PC-9 (cell line): ENCODE measurements at regions not wholly inside any gene's neighbourhood (a gene's known extent, or its start where the extent isn't known, plus 50 kb on each side); places are given as distances from the start of the nearest gene placed in this dataset.

ENCODE experiments used
- EZH2 ChIP-seq: fragments of 200-600 bp; sonication (generic); IDR thresholded peaks from 2 replicates; pipeline ENCODE4 v1.8.0; 2017; ENCODE audit warnings: antibody characterized with exemption, low read depth
- TF ChIP-seq, protein P1 (sequence below): fragments of 200-600 bp; sonication (generic); conservative IDR thresholded peaks from 2 replicates; pipeline ENCODE4 v1.6.1; 2017; ENCODE audit warnings: mixed run types, antibody characterized with exemption, mild to moderate bottlenecking, moderate library complexity

DNA sequence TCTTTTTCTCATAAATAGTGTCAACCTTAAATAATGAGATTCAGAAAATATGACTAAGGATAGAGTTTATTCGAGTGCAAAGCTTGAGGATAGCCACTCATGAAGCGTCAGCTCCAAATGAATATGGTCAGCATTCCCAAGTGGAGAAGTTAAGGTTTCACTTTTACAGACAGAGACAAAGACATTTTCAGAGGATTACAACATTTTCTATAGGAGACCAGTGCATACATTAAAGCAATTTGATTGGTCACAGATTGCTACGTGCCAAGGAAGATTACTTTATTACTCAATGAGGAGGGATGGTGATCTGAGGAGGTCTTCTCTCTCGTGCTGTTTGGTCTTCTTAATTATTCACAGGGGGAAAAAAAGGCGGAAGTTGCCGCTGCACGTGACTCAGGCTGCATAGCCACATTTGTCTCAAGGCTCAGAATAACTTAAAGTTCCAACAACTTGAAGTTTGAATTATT, 60.1 kb upstream of the SPATA31C2 start:
- TF ChIP-seq EZH2: no peak
- TF ChIP-seq, protein P1, sequence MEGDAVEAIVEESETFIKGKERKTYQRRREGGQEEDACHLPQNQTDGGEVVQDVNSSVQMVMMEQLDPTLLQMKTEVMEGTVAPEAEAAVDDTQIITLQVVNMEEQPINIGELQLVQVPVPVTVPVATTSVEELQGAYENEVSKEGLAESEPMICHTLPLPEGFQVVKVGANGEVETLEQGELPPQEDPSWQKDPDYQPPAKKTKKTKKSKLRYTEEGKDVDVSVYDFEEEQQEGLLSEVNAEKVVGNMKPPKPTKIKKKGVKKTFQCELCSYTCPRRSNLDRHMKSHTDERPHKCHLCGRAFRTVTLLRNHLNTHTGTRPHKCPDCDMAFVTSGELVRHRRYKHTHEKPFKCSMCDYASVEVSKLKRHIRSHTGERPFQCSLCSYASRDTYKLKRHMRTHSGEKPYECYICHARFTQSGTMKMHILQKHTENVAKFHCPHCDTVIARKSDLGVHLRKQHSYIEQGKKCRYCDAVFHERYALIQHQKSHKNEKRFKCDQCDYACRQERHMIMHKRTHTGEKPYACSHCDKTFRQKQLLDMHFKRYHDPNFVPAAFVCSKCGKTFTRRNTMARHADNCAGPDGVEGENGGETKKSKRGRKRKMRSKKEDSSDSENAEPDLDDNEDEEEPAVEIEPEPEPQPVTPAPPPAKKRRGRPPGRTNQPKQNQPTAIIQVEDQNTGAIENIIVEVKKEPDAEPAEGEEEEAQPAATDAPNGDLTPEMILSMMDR: no peak
